RCC 7860 (cell line): ENCODE measurements at regions not wholly inside any gene's neighbourhood (a gene's known extent, or its start where the extent isn't known, plus 50 kb on each side); places are given as distances from the start of the nearest gene placed in this dataset.

Source experiments
- DNase-seq: peaks from one replicate; pipeline ENCODE4 v3.0.0-alpha.2; 2015; ENCODE audit warnings: low spot score
- FAIRE-seq: peaks from 2 replicates; lab custom pipeline; 2012; peaks lifted over from hg19 to GRCh38; lab: Jason Lieb, UNC

DNA sequence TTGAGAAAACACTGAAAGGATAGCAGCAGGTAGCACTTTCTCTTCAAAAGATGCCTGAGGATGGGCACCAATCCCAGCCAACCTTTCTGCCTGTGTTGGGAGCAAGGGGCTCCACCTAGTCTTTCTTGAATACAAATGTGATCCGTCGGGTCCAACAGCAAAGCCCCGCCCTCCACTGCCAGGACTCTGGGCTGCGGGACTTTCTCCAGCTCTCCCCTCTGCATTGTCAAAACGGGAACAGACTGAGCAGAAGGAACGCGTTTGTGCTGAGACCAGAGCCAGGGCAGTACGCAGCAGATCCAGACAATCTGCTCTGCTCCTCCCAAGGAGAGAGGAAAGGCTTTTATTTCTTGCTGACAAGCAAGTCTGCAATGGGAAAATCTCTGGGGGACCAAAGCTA lies 139.7 kb downstream of the SEC61B start:
- DNase-seq (no peak), FAIRE-seq (no peak)

DNA sequence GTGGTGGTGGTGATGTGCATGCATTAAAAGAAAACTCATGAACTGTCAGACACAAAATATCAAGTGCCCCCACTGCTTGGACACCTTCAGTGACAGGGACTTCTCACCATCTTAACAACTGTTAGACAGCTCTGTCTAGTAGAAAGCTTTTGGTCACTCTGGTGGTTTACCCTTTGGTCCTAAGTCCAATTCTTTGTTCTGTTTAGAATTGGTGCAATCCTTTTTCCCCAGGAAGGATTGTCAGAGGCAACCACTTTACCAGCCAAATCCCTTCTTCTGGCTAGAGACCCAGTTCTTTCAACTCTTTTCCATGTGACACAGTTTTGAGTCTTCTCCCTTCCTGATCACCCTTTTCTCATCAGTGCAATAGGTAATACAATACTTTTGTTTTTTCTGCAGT lies 140.2 kb downstream of the SEC61B start:
- no peak for DNase-seq
- no peak for FAIRE-seq

DNA sequence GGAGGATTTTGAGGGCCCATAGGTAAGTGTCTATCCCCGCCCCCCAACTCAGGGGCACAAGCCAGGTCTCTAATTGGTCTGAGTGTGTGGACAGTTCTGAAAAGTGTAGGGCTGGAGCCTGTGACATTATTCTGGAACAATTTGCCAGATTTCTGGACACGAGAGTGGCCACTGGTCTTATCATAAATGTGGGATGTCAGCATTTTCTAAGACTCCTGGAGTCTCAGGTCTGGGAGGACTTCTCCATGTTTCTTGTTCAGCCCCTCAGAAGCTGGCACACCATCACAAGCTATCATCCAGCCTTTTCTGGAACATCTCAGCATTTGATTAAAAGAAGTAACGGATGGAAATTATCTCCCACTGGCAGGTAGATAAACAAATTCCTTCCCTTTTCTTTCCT lies 141.4 kb downstream of the SEC61B start:
- no peak for DNase-seq
- FAIRE-seq: no peak

DNA sequence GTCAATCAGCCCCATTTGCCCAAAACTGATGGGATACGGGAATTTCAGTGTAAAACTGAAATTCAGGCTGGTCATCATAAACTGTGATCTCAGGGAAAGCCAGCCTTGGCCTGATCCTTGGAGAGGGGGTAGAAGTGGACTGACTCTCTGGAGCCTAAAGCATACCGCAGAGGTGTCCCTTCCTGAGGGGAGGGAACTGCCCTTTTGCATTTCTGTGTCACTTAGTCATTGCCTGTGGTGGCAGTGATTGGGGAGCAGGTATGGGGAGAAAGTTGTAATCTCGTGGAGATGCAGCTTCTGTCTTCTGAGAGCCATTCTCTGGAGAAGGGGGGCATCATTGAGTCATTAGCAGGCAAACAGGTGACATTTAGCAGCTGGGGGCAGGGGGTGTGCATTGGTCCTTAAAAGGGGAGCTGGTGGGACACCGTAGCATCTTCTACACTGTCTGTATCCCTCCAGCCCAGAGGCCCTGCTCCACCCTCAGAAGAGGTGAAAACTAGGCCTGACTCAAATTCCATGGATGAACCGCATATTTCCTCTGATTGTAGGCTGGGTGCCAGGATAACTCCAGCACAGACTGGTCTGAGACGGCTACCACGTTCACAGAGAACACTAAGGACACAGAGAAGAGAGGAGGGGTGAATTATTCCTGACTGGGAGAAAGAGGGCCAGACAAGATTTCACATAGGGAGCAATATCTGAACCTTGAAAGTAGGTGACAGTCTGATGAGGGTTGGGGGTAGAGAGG lies 143.3 kb downstream of the SEC61B start:
- DNase-seq: no peak
- no peak for FAIRE-seq

DNA sequence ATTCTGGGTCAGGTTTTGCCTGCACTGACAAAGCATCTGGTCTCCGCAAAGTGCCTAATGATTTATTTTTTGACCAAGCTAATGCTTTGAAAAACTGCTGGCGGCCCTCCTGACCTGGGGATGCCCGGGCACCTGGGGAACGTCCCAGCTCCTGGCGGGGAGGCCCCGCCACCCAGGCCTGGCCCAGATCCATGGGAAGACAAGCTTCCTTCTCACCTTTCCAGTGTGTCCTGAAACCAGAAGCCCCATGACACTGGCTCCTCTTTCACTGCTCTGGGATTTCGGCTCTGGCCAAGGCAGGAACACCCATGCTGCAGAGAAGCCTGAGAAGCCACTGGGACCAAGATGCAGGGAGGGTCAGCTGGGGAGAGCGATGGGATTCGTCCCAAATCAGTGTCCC lies 144.1 kb downstream of the SEC61B start:
- DNase-seq (no peak), FAIRE-seq (no peak)

DNA sequence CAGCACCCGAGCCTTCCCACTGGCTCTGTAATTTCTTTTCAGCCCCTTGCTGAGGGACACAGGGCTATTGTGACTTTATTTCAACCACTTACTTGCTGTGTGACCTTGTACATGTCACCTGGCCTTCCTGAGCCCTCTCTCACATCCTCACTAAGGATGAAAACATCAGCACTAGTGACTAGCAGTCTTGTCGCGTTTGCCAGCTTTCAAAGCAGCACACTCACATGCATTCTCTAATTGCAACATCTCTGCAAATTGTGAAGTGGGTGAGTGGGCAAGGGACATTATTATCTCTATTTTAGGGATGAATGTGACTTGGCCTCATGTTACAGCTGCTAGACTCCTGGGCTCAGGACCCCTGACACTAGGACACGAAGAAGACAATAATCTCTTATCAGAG lies 144.5 kb downstream of the SEC61B start:
- FAIRE-seq: no peak
- no peak for DNase-seq

DNA sequence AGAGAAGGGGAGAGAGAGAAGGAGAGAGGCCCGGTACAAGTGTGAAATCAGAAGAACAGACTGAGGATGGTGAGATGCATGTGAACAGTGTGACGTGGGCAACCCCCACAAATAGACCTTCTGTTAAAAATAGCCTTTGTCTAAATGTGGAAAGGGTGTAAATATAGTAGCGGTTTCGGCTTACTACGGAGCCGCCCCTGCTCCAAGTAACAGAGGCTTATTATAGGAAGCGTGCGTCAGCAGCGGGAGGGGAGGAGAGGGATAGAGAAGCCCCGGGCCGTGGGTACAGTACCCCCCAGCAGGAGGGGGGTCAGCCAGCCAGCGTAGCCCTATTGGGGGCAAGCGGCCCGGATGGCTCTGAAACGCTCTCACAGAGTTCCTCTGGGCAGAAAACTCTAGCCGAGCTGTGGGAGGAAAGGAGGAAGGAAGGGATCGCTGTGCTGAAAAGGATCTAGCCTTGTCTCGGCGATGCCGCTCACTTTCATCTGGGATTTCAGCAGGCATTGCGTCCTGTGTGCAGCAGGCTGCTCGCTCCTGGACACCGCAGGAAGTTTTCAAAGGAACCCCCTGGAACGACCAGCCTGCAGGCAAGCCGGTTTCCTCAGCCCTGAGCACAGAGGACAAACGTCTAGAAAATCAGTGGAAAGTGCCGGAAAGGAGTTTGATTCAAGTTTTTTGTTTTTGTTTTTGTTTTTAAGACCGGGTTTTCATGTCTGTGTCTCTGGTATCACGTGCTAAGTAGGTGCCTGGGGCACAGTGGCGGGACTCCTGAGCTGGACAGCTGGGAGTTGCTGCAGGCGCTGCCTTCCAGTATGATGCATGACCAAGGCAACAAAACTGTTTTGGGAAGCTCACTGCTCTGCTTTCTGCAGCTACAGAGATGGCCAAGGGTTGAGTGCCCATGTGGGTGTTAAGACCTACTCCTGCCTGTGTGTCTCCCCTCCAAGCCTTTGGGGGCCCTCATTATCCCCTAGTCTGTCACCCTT lies 146.6 kb downstream of the SEC61B start:
- DNase-seq (no peak), FAIRE-seq (no peak)

DNA sequence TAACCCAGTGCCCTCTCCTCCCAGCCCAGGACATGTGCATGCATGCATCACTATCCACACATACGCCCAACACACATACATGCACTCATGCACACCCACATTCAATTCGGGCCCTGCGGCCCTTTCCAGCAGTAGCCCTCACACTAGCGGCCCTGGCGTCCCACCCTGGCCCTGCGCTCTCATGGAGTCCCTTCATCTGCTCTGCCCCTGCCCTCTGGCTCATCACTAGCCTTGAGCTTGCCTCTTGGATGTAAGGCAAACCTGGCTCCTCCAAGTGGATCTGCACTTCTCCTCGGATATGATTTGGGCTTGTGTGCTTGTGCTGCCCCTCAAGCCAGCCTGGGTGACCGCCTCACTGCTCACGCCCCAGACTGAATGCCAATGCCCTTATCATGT lies 147.2 kb downstream of the SEC61B start:
- DNase-seq (no peak), FAIRE-seq (no peak)

DNA sequence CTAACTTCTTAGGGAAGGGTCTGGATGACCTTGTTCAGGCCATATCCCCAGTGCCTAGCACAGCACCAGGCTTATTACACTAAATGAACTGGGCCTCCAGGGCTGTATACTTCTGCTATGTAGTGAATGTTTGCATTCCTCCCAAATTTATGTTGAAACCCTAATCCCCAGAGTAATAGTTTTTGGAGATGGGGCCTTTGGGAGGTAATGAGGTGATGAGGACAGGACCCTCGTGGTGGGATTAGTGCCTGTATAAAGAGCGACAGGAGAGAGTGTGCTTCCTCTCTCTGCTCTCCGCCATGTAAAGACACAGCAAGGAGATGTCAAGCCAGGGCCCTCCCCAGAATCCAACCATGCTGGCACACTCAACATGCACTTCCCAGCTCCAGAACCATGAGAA lies 148.3 kb downstream of the SEC61B start:
- FAIRE-seq: no peak
- DNase-seq: no peak

DNA sequence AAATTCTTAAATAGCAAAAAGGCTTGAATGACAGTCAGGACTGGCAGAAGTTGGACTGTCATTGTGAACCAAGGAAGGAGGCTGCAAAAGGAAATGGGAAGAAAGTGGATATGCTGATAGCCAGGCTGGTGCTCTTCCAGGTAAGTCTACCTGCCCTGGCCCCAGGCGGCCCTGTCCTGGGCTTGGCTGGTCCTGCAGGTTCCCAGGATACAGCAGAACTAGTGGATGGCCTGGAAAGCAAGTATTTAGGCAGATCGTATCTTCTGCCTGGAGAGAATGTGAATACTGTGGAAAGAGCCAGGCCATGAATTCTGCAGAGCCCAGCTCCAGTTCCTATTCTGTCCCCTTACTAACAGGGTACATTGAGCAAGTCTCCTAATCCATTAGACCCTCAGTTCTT lies 149.3 kb downstream of the SEC61B start:
- FAIRE-seq (no peak), DNase-seq (no peak)

DNA sequence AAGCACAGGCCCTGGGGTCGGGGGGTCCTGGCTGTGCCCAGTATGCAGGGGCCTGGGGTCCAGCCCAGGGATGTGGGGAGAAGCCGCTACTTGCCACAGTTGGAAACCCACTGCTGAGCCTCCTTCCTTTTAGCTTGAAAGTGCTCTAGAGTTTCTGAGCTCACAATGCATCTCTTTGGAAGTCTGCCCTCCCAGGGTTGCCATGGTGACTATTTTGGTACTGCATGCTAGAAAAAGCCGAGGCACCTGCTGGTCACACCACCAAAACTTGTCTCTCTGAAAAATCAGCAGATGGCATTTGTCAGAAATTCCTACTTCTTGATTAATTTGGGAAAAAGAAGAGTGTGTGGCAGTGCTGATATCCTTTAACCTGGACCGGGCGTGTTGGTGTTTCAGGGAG lies 151.8 kb downstream of the SEC61B start:
- DNase-seq (no peak), FAIRE-seq (no peak)

DNA sequence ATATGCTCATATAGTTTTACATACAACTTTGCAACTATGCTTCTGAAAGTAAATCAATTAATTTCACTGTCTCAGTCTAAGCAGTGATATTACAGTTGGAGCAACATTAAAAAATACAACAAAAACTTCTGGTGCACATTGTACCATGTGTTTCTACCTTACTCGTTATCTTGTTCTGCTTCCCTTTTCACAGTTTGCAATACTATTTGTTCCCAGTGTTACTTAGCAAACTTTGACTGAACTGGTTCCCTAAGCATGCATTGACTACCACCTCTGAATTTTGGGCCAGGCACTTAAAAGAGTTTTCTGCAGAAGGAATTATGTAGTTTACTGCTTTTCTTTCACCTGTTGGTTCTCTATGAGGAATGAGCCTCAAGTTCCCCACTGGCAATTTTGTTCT lies 152.7 kb downstream of the SEC61B start:
- no peak for FAIRE-seq
- DNase-seq: no peak

DNA sequence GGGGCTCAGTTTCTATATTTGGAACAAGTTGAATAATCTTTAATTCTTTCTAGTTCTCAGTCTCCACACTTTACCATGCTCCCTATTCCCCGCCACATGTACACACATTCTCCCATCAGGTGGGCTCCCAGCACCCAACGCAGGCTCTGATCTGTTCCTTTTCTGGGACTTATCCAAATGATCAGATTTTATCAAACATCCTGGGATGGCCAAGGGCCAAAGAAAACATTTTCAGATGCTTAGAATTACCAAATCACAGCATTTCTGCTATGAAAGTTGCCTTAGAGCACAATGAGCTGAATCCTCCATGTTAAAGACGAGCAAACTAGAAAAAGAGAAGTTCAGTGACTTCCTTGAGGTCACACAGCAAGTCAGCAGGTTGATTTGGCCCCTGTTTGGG lies 153.4 kb downstream of the SEC61B start:
- FAIRE-seq (no peak), DNase-seq (no peak)

DNA sequence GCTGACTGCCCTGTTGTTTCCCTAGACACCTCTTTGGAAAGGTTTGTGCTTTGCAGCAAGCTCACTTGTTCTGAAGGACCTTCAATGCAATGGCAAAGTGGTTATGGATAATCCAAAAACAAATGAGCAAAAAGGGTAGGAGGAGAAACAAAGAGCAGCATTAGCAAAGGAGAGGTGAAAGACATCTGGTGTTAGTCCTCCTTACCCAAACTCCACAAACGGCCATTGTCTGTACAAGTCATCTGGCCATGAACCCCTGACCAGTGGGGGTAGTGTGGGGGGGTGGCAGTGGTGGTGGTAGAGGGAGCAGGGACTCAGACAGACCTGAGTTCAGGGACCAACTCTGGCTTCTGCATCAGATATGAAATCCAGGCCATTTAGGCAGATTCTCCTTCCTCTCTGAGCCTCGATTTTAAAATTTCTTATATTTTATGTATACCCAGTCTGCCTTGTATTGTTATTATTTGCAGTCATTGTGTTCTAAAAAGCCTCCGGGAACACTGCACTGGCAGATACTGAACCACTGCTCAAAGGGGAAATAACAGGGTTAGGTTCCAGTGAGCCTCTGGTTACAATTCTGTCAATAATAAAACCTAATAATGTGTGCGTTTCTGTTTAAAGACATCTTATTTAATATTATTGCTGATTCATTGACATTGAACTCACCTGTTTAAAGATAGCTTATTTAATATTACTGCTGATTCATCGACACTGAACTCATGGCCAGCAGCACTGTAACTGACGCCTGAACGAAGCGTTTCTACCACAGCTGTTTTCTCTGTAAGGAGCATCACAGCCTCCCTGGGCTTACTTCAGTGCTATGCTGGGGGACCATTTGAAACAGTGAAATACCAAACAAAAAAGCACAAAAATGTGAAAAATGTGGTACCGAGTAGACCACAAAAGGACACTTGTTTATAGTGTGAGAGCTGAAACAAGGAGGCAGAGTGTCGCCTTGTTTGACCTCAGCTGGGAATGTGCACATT lies 156.0 kb downstream of the SEC61B start:
- FAIRE-seq (no peak), DNase-seq (no peak)

DNA sequence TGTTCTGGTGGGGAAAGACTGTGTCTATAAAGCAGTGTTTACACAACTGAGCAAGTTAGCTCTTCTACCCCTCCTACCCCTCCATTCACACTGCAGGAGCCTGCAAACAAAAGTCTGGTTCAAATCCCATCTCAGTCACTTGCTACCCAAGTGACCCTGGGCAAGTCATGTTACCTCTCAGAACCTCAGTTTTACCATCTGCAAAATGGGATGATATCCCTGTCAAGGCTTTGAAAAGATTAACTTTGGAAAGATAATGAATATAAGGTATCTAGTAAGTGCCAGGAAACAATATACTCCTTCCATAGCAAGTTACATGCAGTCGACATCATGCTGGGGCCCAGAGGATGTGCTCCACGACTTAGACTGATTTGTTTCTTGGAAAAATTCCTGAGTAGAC lies 161.5 kb downstream of the SEC61B start:
- no peak for DNase-seq
- no peak for FAIRE-seq

DNA sequence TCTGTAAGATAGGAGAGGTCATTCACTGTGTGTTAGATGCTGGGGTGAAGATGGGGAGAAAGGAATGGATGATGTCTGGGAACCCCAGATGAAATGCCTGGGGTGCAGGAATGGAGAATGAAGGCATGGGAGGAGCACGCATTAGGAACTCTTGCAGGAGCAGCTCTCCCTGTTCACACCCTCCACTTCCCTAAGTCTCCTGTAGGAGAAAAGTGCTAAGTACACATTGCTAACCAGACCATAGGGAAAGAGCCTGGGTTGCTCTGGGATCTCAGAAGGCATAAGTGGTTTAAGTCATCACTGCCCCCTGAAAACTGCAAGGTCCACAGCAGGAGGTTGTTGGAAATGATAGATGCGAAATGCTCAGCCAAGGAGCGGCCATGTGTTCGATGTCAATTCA lies 163.1 kb downstream of the SEC61B start:
- no peak for FAIRE-seq

DNA sequence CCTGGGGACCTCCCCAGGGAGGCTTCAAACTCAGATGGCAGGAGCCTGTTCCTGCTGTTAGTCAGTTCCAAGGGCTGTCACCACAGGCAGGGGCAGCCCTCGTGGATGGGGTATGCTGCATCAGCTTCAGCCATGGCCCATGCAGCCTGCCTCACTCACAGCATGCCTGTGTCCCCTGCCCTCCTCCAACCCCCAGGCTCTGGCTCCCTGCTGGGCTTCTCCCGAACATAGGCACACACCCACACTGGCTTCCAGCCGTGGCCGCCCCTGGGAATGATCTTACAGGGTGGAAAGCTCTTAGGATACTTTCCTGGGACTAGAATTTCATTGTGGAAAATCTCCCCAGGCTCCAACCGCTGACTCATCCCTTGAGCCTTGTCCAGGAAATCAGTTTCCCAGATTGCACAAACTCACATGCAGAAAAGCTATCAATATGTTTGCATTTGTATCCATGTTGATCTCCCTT lies 163.8 kb downstream of the SEC61B start:
- FAIRE-seq (no peak), DNase-seq (no peak)

More for the DNA sequence above, 163.1 kb downstream of the SEC61B start:
- DNase-seq: no peak

DNA sequence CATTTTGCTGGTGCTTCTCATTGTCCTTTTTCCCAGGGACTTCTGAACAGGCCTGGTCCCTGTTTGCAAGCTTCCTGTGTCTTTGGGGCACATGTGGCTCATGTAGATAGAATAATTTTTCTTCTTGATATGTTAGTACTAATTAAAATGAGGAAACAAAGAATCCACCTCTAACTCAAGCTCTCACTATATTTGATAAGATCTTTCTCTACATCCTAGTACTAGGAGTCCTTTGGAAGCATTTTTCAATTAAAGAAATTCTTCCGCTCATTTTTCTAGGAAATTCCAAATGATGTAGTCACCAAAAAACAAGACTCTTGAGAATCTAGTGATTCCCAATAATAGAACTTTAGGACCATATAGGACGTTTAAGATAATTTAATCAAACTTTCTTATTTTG lies 165.3 kb downstream of the SEC61B start:
- FAIRE-seq: no peak

DNA sequence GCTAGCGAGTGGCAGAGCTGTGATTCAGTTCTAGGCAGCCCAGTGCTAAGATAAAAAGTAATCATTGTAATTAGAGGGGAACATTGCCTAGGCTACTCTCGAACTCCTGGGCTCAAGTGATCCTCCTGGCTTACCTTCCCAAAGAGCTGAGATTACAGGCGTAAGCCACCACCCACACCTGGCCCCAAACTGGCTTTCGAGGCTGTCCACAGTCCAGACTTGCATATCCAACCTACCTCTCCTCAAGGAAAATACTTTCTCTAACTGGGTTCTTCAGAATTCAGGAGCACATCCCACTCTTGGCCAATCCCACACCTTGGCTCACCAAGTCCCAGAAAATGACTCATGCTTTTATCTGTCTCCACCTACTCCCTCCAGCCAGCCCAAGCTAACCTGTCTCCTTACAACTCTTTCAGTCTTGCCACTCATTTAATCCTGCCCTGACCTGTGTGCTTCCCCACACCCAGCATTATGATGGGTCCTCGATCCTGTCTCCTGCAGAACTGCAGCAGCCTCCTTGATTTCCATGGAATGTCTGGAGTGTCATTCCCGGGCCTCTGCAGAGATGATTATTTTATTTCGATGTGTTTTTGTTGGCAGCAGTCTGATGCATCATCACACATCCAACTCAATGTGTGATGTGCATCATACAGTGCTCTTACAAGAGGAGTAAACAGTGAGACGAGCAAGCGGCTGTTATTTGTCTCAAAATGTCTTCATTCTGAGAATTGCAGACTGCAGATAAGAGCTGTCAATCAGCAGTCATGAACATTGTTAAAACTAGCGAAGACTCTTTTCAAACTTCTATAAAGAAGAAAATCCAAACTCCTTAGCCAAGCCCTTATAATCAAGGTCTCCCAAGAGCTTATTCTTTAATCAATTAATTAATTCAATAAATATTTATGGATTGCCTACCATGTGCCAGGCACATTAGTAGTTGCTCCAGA lies 167.3 kb downstream of the SEC61B start:
- DNase-seq (no peak), FAIRE-seq (no peak)

More for the DNA sequence above, 165.3 kb downstream of the SEC61B start:
- DNase-seq: no peak
